DMS153 treated with DMSO at 0.1 percent for 48 hours (cell line): ENCODE measurements at regions not wholly inside any gene's neighbourhood (a gene's known extent, or its start where the extent isn't known, plus 50 kb on each side); places are given as distances from the start of the nearest gene placed in this dataset.

Experiments
- DNase-seq: peaks from one replicate; lab custom pipeline; 2025; ENCODE audit not compliant: unreplicated experiment; lab: John Stamatoyannopoulos, UW

- no peak for DNase-seq
Measured at GRCh38 chr2:236862961-236863728, 222.5 kb upstream of the COPS8 start.

GRCh38 chr2:236863729-236864126, 222.0 kb upstream of the COPS8 start:
- DNase-seq, result no peak

GRCh38 chr2:236865052-236865451, 220.6 kb upstream of the COPS8 start:
- DNase-seq, result no peak

- DNase-seq, result no peak
Measured at GRCh38 chr2:236866542-236867340, 218.9 kb upstream of the COPS8 start.

GRCh38 chr2:236867441-236868260, 218.0 kb upstream of the COPS8 start:
- DNase-seq, result no peak

- no peak for DNase-seq
Measured at GRCh38 chr2:236870370-236870769, 215.3 kb upstream of the COPS8 start.

- DNase-seq, result peak; percentile 60
Measured at GRCh38 chr2:236871500-236872001, 214.1 kb upstream of the COPS8 start.

- DNase-seq, result no peak
Measured at GRCh38 chr2:236872015-236872414, 213.7 kb upstream of the COPS8 start.

GRCh38 chr2:236872981-236873380, 212.7 kb upstream of the COPS8 start:
- DNase-seq, result no peak

- DNase-seq, result no peak
Measured at GRCh38 chr2:236873636-236874035, 212.1 kb upstream of the COPS8 start.

- DNase-seq, result no peak
Measured at GRCh38 chr2:236874866-236875481, 210.7 kb upstream of the COPS8 start.

- peak; percentile 31 for DNase-seq
Measured at GRCh38 chr2:236875906-236876505, 209.7 kb upstream of the COPS8 start.

- peak; percentile 96 for DNase-seq
Measured at GRCh38 chr2:236876642-236877041, 209.0 kb upstream of the COPS8 start.

- no peak for DNase-seq
Measured at GRCh38 chr2:236877972-236878371, 207.7 kb upstream of the COPS8 start.

GRCh38 chr2:236879416-236879963, 206.2 kb upstream of the COPS8 start:
- no peak for DNase-seq

- DNase-seq, result no peak
Measured at GRCh38 chr2:236882074-236882473, 203.6 kb upstream of the COPS8 start.

GRCh38 chr2:236882930-236883329, 202.8 kb upstream of the COPS8 start:
- DNase-seq, result no peak

GRCh38 chr2:236883819-236884218, 201.9 kb upstream of the COPS8 start:
- DNase-seq, result no peak

- no peak for DNase-seq
Measured at GRCh38 chr2:236884569-236885175, 201.0 kb upstream of the COPS8 start.

GRCh38 chr2:236886456-236886855, 199.2 kb upstream of the COPS8 start:
- no peak for DNase-seq
